CD4-positive, alpha-beta T cell (primary cell): ENCODE measurements at regions not wholly inside any gene's neighbourhood (a gene's known extent, or its start where the extent isn't known, plus 50 kb on each side); places are given as distances from the start of the nearest gene placed in this dataset.

Experiments
- ATAC-seq: fragments of 200-7000 bp; cut with Tn5 transposase; one replicate; pipeline ENCODE4 v1.10.0; 2022; ENCODE audit warnings: mild to moderate bottlenecking; ENCODE audit not compliant: poor library complexity
- CTCF ChIA-PET: fragments of 350-600 bp; sonication (Branson Sonifier 250); formaldehyde crosslinking; loops from one replicate; lab custom pipeline; 2021; ENCODE audit warnings: antibody characterized with exemption, inconsistent platforms; lab: Charles Lee
- POLR2A ChIA-PET: fragments of 350-600 bp; sonication (Branson Sonifier 250); formaldehyde crosslinking; loops from one replicate; lab custom pipeline; 2021; ENCODE audit warnings: antibody characterized with exemption, inconsistent platforms; lab: Charles Lee
- DNase-seq, 14 experiments: peaks; one replicate each; pipeline ENCODE4 v3.0.0-alpha.2; 2013 to 2020; ENCODE audit warnings: mixed read lengths in 2 of 14
- H3K27ac ChIP-seq, 2 donors: one replicate each; pipeline versions ENCODE4 v1.5.1 to v1.7.0; 2013; ENCODE audit warnings: low read length in 2 of 2, low read depth in 1 of 2, mild to moderate bottlenecking in 1 of 2
- H3K27me3 ChIP-seq, 2 experiments: 1 replicate in 1 of 2; 2 replicates in 1 of 2; pipeline versions ENCODE4 v1.6.1 to v1.7.0; 2013; ENCODE audit warnings: low read length in 2 of 2, control low read depth in 1 of 2, mild to moderate bottlenecking in 1 of 2, moderate library complexity in 1 of 2; ENCODE audit not compliant: insufficient read depth in 2 of 2, control insufficient read depth in 1 of 2
- H3K36me3 ChIP-seq: one replicate; pipeline ENCODE4 v1.6.1; 2013; ENCODE audit warnings: low read length, control low read depth; ENCODE audit not compliant: insufficient read depth
- H3K4me1 ChIP-seq: one replicate; pipeline ENCODE4 v1.6.1; 2013; ENCODE audit warnings: low read length, control low read depth; ENCODE audit not compliant: insufficient read depth
- H3K4me3 ChIP-seq: one replicate; pipeline ENCODE4 v1.5.1; 2013; ENCODE audit warnings: mild to moderate bottlenecking, low read length, moderate library complexity
- H3K9me3 ChIP-seq, 2 experiments: 1 replicate in 1 of 2; 2 replicates in 1 of 2; pipeline versions ENCODE4 v1.6.1 to v1.7.0; 2013; ENCODE audit warnings: low read length in 2 of 2, mild to moderate bottlenecking in 2 of 2, control low read depth in 1 of 2, moderate library complexity in 1 of 2; ENCODE audit not compliant: control insufficient read depth in 1 of 2, insufficient read depth in 1 of 2
- H3K27ac Mint-ChIP-seq: one replicate; pipeline ENCODE4 v1.8.0; 2020; ENCODE audit warnings: mixed read lengths
- H3K27me3 Mint-ChIP-seq: one replicate; pipeline ENCODE4 v1.8.0; 2021; ENCODE audit warnings: mixed read lengths
- H3K36me3 Mint-ChIP-seq: one replicate; pipeline ENCODE4 v1.8.0; 2021; ENCODE audit warnings: low read depth, mixed read lengths
- H3K4me1 Mint-ChIP-seq: one replicate; pipeline ENCODE4 v1.8.0; 2021; ENCODE audit warnings: low read depth, mixed read lengths
- H3K4me3 Mint-ChIP-seq: one replicate; pipeline ENCODE4 v1.8.0; 2020; ENCODE audit warnings: mild to moderate bottlenecking, mixed read lengths
- H3K9me3 Mint-ChIP-seq: one replicate; pipeline ENCODE4 v1.8.0; 2020; ENCODE audit warnings: mixed read lengths
- CTCF ChIP-seq: fragments of 200-600 bp; IDR thresholded peaks from one replicate; pipeline ENCODE4 v1.8.0; 2022; ENCODE audit warnings: antibody characterized with exemption, mild to moderate bottlenecking
- intact Hi-C, 2 experiments: fragments of 100-400 bp; cut with DNase I in 1 of 2; cut with micrococcal nuclease in 1 of 2; formaldehyde crosslinking; loops; one replicate each; pipeline versions ENCODE4 v1.15.1 to v1.9.0; 2023 to 2025; cut with DNase I, micrococcal nuclease

- no peaks in the 10 kb centered on the region for H3K4me1 Mint-ChIP-seq
- ATAC-seq (no peak), DNase-seq (peak in 4 of 14 experiments; percentile 4 to 43 (median 24))
- H3K4me3 Mint-ChIP-seq: no peak overlapping the region
- intact Hi-C loops: loop anchor here in 1 of 2 experiments (5.0 kb wide), 1 partner anchor 275 kb away; the partner anchor contains the start of gene APOB
- POLR2A ChIA-PET: no interaction called here
- no peaks in the 10 kb centered on the region for H3K27me3 ChIP-seq
- no peaks in the 10 kb centered on the region for H3K9me3 Mint-ChIP-seq
- no peaks in the 10 kb centered on the region for H3K36me3 ChIP-seq
- H3K4me3 ChIP-seq: no peak overlapping the region
- no peaks in the 10 kb centered on the region for H3K27me3 Mint-ChIP-seq
- TF ChIP-seq CTCF: peak; percentile 9
- H3K9me3 ChIP-seq: no peaks in the 10 kb centered on the region
- H3K27ac Mint-ChIP-seq: no peak overlapping the region
- H3K4me1 ChIP-seq: no peaks in the 10 kb centered on the region
- H3K27ac ChIP-seq: no peak overlapping the region
- no peaks in the 10 kb centered on the region for H3K36me3 Mint-ChIP-seq
- CTCF ChIA-PET: no interaction called here
Measured at GRCh38 chr2:21317131-21317530, 193.4 kb downstream of the TDRD15 start.

- no peaks in the 10 kb centered on the region for H3K27me3 ChIP-seq
- Mint-ChIP-seq H3K4me3 (no peak overlapping the region), H3K9me3 (no peaks in the 10 kb centered on the region), H3K36me3 (no peaks in the 10 kb centered on the region), H3K4me1 (no peaks in the 10 kb centered on the region), H3K27me3 (no peaks in the 10 kb centered on the region), H3K27ac (no peak overlapping the region)
- no peak for TF ChIP-seq CTCF
- no peaks in the 10 kb centered on the region for H3K4me1 ChIP-seq
- no peaks in the 10 kb centered on the region for H3K9me3 ChIP-seq
- H3K4me3 ChIP-seq: no peak overlapping the region
- no peak for ATAC-seq
- ChIA-PET POLR2A (no interaction called here), CTCF (no interaction called here)
- H3K27ac ChIP-seq: no peak overlapping the region
- intact Hi-C loops: loop anchor here in 1 of 2 experiments (5.0 kb wide), 1 partner anchor 276 kb away; the partner anchor contains the start of gene APOB
- no peaks in the 10 kb centered on the region for H3K36me3 ChIP-seq
- no peak for DNase-seq
Measured at GRCh38 chr2:21318263-21318662, 194.5 kb downstream of the TDRD15 start.

GRCh38 chr2:21326152-21326551 is 202.4 kb downstream of the TDRD15 start:
- Histone ChIP-seq H3K27me3 (no peaks in the 10 kb centered on the region), H3K4me1 (no peaks in the 10 kb centered on the region), H3K36me3 (no peaks in the 10 kb centered on the region), H3K27ac (no peak overlapping the region), H3K4me3 (no peak overlapping the region), H3K9me3 (no peaks in the 10 kb centered on the region)
- intact Hi-C loops: no loop called here
- no peaks in the 10 kb centered on the region for H3K9me3 Mint-ChIP-seq
- no peak for TF ChIP-seq CTCF
- ChIA-PET POLR2A (no interaction called here), CTCF (no interaction called here)
- no peak for ATAC-seq
- H3K4me3 Mint-ChIP-seq: no peak overlapping the region
- no peak for DNase-seq
- no peaks in the 10 kb centered on the region for H3K36me3 Mint-ChIP-seq
- no peaks in the 10 kb centered on the region for H3K4me1 Mint-ChIP-seq
- H3K27ac Mint-ChIP-seq: no peak overlapping the region
- no peaks in the 10 kb centered on the region for H3K27me3 Mint-ChIP-seq
